IMR-90 (cell line): ENCODE measurements at regions not wholly inside any gene's neighbourhood (a gene's known extent, or its start where the extent isn't known, plus 50 kb on each side); places are given as distances from the start of the nearest gene placed in this dataset.

ENCODE experiments used
- ATAC-seq: fragments of 200-7000 bp; cut with Tn5 transposase; 2 replicates; pipeline ENCODE4 v1.9.1; 2020; ENCODE audit warnings: low read depth, mild to moderate bottlenecking, moderate library complexity
- BruUV-seq: library from RNA; stranded (reverse); fragments of 400-500 nt; replicated peaks from 2 replicates; lab custom pipeline; 2021; lab: Mats Ljungman, UMichigan
- CTCF ChIA-PET: fragments of 300-600 bp; formaldehyde crosslinking; extraction: SDS; loops from one replicate; lab custom pipeline; 2021; ENCODE audit warnings: antibody characterized with exemption; lab: Yijun Ruan, JAX
- POLR2A ChIA-PET: fragments of 300-600 bp; sonication (Branson Sonifier 250); formaldehyde crosslinking; loops from one replicate; lab custom pipeline; 2022; ENCODE audit warnings: antibody characterized with exemption; ENCODE audit not compliant: unreplicated experiment; lab: Charles Lee
- DNase-seq: peaks from one replicate; pipeline ENCODE4 v3.0.0; 2013
- H2AFZ ChIP-seq: replicated peaks from 2 replicates; pipeline ENCODE3; 2013; ENCODE audit warnings: low read length, mild to moderate bottlenecking; ENCODE audit not compliant: poor library complexity
- H2AK5ac ChIP-seq: 2 replicates; pipeline ENCODE4 v1.6.1; 2013; ENCODE audit warnings: low read depth, low read length, inconsistent platforms
- H2AK9ac ChIP-seq: replicated peaks from 2 replicates; pipeline ENCODE3; 2013; ENCODE audit warnings: mild to moderate bottlenecking, low read depth, low read length, moderate library complexity; ENCODE audit not compliant: poor library complexity
- H2BK120ac ChIP-seq: 2 replicates; pipeline ENCODE4 v1.6.1; 2013; ENCODE audit warnings: low read depth, low read length, inconsistent platforms
- H2BK15ac ChIP-seq: 3 replicates; pipeline ENCODE4 v1.6.1; 2013; ENCODE audit warnings: low read depth, low read length, inconsistent platforms
- H2BK20ac ChIP-seq: 2 replicates; pipeline ENCODE4 v1.6.1; 2013; ENCODE audit warnings: low read depth, mild to moderate bottlenecking, inconsistent platforms, low read length, moderate library complexity
- H2BK5ac ChIP-seq: 2 replicates; pipeline ENCODE4 v1.6.1; 2013; ENCODE audit warnings: mild to moderate bottlenecking, low read depth, low read length, inconsistent platforms; ENCODE audit not compliant: poor library complexity, severe bottlenecking
- H3K14ac ChIP-seq: replicated peaks from 2 replicates; pipeline ENCODE4 v1.6.1; 2013; ENCODE audit warnings: low read depth, low read length, inconsistent platforms
- H3K18ac ChIP-seq: 2 replicates; pipeline ENCODE4 v1.6.1; 2013; ENCODE audit warnings: low read depth, low read length, control low read depth
- H3K23ac ChIP-seq: 2 replicates; pipeline ENCODE4 v1.6.1; 2013; ENCODE audit warnings: low read depth, low read length, inconsistent platforms
- H3K27ac ChIP-seq: 2 replicates; pipeline ENCODE4 v1.5.1; 2013; ENCODE audit warnings: mild to moderate bottlenecking, control low read depth, low read length; ENCODE audit not compliant: insufficient read depth
- H3K27me3 ChIP-seq: 2 replicates; pipeline ENCODE4 v1.6.1; 2013; ENCODE audit warnings: low read length; ENCODE audit not compliant: control insufficient read depth, insufficient read depth
- H3K36me3 ChIP-seq: 2 replicates; pipeline ENCODE4 v1.6.1; 2013; ENCODE audit warnings: low read length, mixed read lengths; ENCODE audit not compliant: control insufficient read depth, insufficient read depth
- H3K4ac ChIP-seq: 2 replicates; pipeline ENCODE4 v1.6.1; 2013; ENCODE audit warnings: low read depth, low read length, inconsistent platforms
- H3K4me1 ChIP-seq: 2 replicates; pipeline ENCODE4 v1.6.1; 2013; ENCODE audit warnings: low read length, mixed read lengths; ENCODE audit not compliant: control insufficient read depth, insufficient read depth
- H3K4me2 ChIP-seq: 2 replicates; pipeline ENCODE4 v1.6.1; 2013; ENCODE audit warnings: low read depth, mild to moderate bottlenecking, control low read depth, low read length, moderate library complexity
- H3K4me3 ChIP-seq: 2 replicates; pipeline ENCODE4 v1.5.1; 2013; ENCODE audit warnings: low read depth, mild to moderate bottlenecking, control low read depth, low read length, moderate library complexity; ENCODE audit not compliant: insufficient read depth
- H3K56ac ChIP-seq: 2 replicates; pipeline ENCODE4 v1.6.1; 2013; ENCODE audit warnings: low read length, inconsistent platforms; ENCODE audit not compliant: insufficient read depth; ENCODE audit errors: extremely low read depth
- H3K79me1 ChIP-seq, 2 experiments: 2 replicates each; pipeline ENCODE4 v1.6.1; 2013; ENCODE audit warnings: low read length in 2 of 2, inconsistent platforms in 1 of 2, low read depth in 1 of 2
- H3K9ac ChIP-seq: 2 replicates; pipeline ENCODE4 v1.6.1; 2013; ENCODE audit warnings: low read depth, low read length, control low read depth
- H3K9me1 ChIP-seq: 2 replicates; pipeline ENCODE4 v1.6.1; 2013; ENCODE audit warnings: low read length, inconsistent platforms; ENCODE audit not compliant: insufficient read depth
- H3K9me3 ChIP-seq: 2 replicates; pipeline ENCODE4 v1.6.1; 2013; ENCODE audit warnings: low read length; ENCODE audit not compliant: control insufficient read depth, insufficient read depth
- H4K20me1 ChIP-seq: 2 replicates; pipeline ENCODE4 v1.6.1; 2013; ENCODE audit warnings: low read length, inconsistent platforms; ENCODE audit not compliant: insufficient read depth
- H4K5ac ChIP-seq: 2 replicates; pipeline ENCODE4 v1.6.1; 2013; ENCODE audit warnings: mild to moderate bottlenecking, low read depth, low read length, control low read depth
- H4K8ac ChIP-seq, 2 experiments: 2 replicates each; pipeline ENCODE4 v1.6.1; 2013; ENCODE audit warnings: low read depth in 2 of 2, low read length in 2 of 2, control low read depth in 1 of 2, inconsistent platforms in 1 of 2
- H4K91ac ChIP-seq: 2 replicates; pipeline ENCODE4 v1.6.1; 2013; ENCODE audit warnings: low read depth, low read length, inconsistent platforms; ENCODE audit not compliant: insufficient read depth
- BHLHE40 ChIP-seq: fragments of 150-350 bp; IDR thresholded peaks from 2 replicates; pipeline ENCODE4 v1.6.1; 2016; ENCODE audit warnings: mild to moderate bottlenecking, low read depth, low read length
- CEBPB ChIP-seq: IDR thresholded peaks from 2 replicates; pipeline ENCODE4 v1.6.1; 2012; ENCODE audit warnings: low read depth, low read length, improper control_type of control experiment
- CTCF ChIP-seq: conservative IDR thresholded peaks from 2 replicates; pipeline ENCODE4 v1.5.1; 2012; ENCODE audit warnings: mild to moderate bottlenecking, low read depth, low read length, improper control_type of control experiment
- ELK1 ChIP-seq: fragments of 150-350 bp; IDR thresholded peaks from 2 replicates; pipeline ENCODE4 v1.6.1; 2016; ENCODE audit warnings: low read depth, mild to moderate bottlenecking, low read length, moderate library complexity, borderline replicate concordance
- MAZ ChIP-seq: IDR thresholded peaks from 2 replicates; pipeline ENCODE4 v1.6.1; 2012; ENCODE audit warnings: low read depth, mild to moderate bottlenecking, low read length, improper control_type of control experiment, moderate library complexity, borderline replicate concordance
- NFE2L2 ChIP-seq: fragments of 150-350 bp; IDR thresholded peaks from 2 replicates; pipeline ENCODE4 v1.6.1; 2016; ENCODE audit warnings: low read depth, mild to moderate bottlenecking, low read length
- RAD21 ChIP-seq: IDR thresholded peaks from 2 replicates; pipeline ENCODE4 v1.6.1; 2012; ENCODE audit warnings: low read length, improper control_type of control experiment
- USF2 ChIP-seq: fragments of 150-350 bp; IDR thresholded peaks from 2 replicates; pipeline ENCODE4 v1.6.1; 2017; ENCODE audit warnings: mild to moderate bottlenecking, antibody characterized with exemption, low read length, low read depth
- WGBS, 2 experiments: methylation state at CpG; one replicate each; pipeline versions ENCODE4 v1.1.5 to v1.1.7; 2013; ENCODE audit warnings: missing lambda C conversion rate in 2 of 2; ENCODE audit not compliant: insufficient read length in 1 of 2; ENCODE audit errors: extremely low coverage in 2 of 2; 5-methylcytosine and 5-hydroxymethylcytosine counted together
- dilution Hi-C: fragments of 300-500 bp; cut with HindIII; formaldehyde crosslinking; loops from one replicate; pipeline ENCODE4 v1.14.3; 2018; ENCODE audit warnings: low sequenced_read_pairs; ENCODE audit not compliant: unreplicated experiment
- in situ Hi-C: fragments of 300-500 bp; cut with MboI; formaldehyde crosslinking; loops from 3 replicates; pipeline ENCODE4 v1.14.3; 2019; ENCODE audit warnings: low sequenced_read_pairs, inconsistent platforms, mixed read lengths
- intact Hi-C: fragments of 100-400 bp; cut with micrococcal nuclease; formaldehyde crosslinking; loops from 2 replicates; pipeline ENCODE4 v1.10.0; 2022

GRCh38 chr5:92616085-92616484, 964.9 kb downstream of the NR2F1-AS1 start:
- Histone ChIP-seq H3K9me1 (no peaks in the 10 kb centered on the region), H3K4me2 (no peak overlapping the region), H3K18ac (no peak overlapping the region), H3K56ac (no peak overlapping the region), H2BK5ac (no peak overlapping the region), H2BK120ac (no peak overlapping the region), H3K27me3 (no peaks in the 10 kb centered on the region; the same call in 1 of the 2 replicates), H3K9me3 (no peaks in the 10 kb centered on the region), H3K14ac (no peak overlapping the region), H4K91ac (no peak overlapping the region), H4K20me1 (no peaks in the 10 kb centered on the region), H3K4me1 (no peaks in the 10 kb centered on the region), H3K23ac (no peak overlapping the region), H4K8ac (no peak overlapping the region), H3K36me3 (no peaks in the 10 kb centered on the region), H3K4ac (no peak overlapping the region), H2BK15ac (no peak overlapping the region), H2AK5ac (no peak overlapping the region), H2BK20ac (no peak overlapping the region), H4K5ac (no peak overlapping the region), H3K27ac (no peak overlapping the region), H3K9ac (no peak overlapping the region), H2AK9ac (no peak overlapping the region), H3K79me1 (no peaks in the 10 kb centered on the region), H2AFZ (no peak overlapping the region), H3K4me3 (no peak overlapping the region)
- DNase-seq (no peak), ATAC-seq (no peak)
- TF ChIP-seq NFE2L2 (no peak), ELK1 (no peak), MAZ (no peak), CTCF (no peak), CEBPB (no peak), BHLHE40 (no peak), USF2 (no peak), RAD21 (no peak)
- BruUV-seq: no TSS peak
- ChIA-PET POLR2A (no interaction called here), CTCF (no interaction called here)
- intact Hi-C loops: no loop called here
- WGBS, 2 experiments: no CpG with 5 or more reads among the region's 1 CpG
- dilution Hi-C loops: no loop called here
- in situ Hi-C loops: no loop called here
